K562 (cell line): ENCODE measurements at regions not wholly inside any gene's neighbourhood (a gene's known extent, or its start where the extent isn't known, plus 50 kb on each side); places are given as distances from the start of the nearest gene placed in this dataset.

Source experiments
- ATAC-seq: fragments of 200-7000 bp; cut with Tn5 transposase; 3 replicates; pipeline ENCODE4 v1.9.1; 2020; ENCODE audit warnings: moderate library complexity
- BruUV-seq: library from RNA; stranded (reverse); fragments of 400-500 nt; replicated peaks from 2 replicates; lab custom pipeline; 2021; lab: Mats Ljungman, UMichigan
- CTCF ChIA-PET: fragments of 300-600 bp; formaldehyde crosslinking; extraction: SDS; loops from one replicate; lab custom pipeline; 2021; ENCODE audit warnings: low intra/inter-chr PET ratio; lab: Yijun Ruan, JAX
- POLR2A ChIA-PET: fragments of 300-600, 350-650 bp; sonication (Branson Sonifier 250); formaldehyde crosslinking; extraction: SDS; loops from one replicate; lab custom pipeline; 2021; ENCODE audit warnings: antibody characterized with exemption, inconsistent platforms; lab: Yijun Ruan, JAX
- DNase-seq, 4 experiments: peaks; one replicate each; pipeline versions ENCODE4 v3.0.0 to v3.0.0-alpha.2; 2011 to 2018; ENCODE audit warnings: low spot score in 3 of 4, mixed read lengths in 3 of 4; ENCODE audit errors: extremely low read depth in 1 of 4
- FAIRE-seq: peaks from 2 replicates; lab custom pipeline; 2011; peaks lifted over from hg19 to GRCh38; lab: Jason Lieb, UNC
- H2AFZ ChIP-seq: 2 replicates; pipeline ENCODE4 v1.6.0; 2011; ENCODE audit warnings: low read depth, low read length, control low read depth, inconsistent platforms
- H3K27ac ChIP-seq: fragments of 200-600 bp; 3 replicates; pipeline ENCODE4 v1.8.0; 2011; ENCODE audit warnings: low read depth, mild to moderate bottlenecking, control low read depth, inconsistent platforms, low read length, moderate library complexity, mixed read lengths; ENCODE audit errors: extremely low read depth
- H3K27me3 ChIP-seq, 2 experiments: fragments of 300-600 bp in 1 of 2; 2 replicates in 1 of 2; 3 replicates in 1 of 2; pipeline versions ENCODE4 v1.6.0 to v1.8.0; 2011; ENCODE audit warnings: inconsistent platforms in 2 of 2, low read length in 2 of 2, mild to moderate bottlenecking in 1 of 2, mixed read lengths in 1 of 2, moderate library complexity in 1 of 2; ENCODE audit not compliant: control insufficient read depth in 2 of 2, insufficient read depth in 2 of 2
- H3K36me3 ChIP-seq: fragments of 300-600 bp; 3 replicates; pipeline ENCODE4 v1.8.0; 2011; ENCODE audit warnings: mild to moderate bottlenecking, low read length, inconsistent platforms; ENCODE audit not compliant: control insufficient read depth, insufficient read depth
- H3K4me1 ChIP-seq, 2 experiments: fragments of 200-600 bp in 1 of 2; replicated peaks in 1 of 2; 2 replicates in 1 of 2; 3 replicates in 1 of 2; pipeline versions ENCODE4 v1.5.1 to v1.8.0; 2011; ENCODE audit warnings: inconsistent platforms in 2 of 2, low read length in 2 of 2, mild to moderate bottlenecking in 1 of 2, mixed read lengths in 1 of 2, moderate library complexity in 1 of 2; ENCODE audit not compliant: control insufficient read depth in 2 of 2, insufficient read depth in 2 of 2
- H3K4me2 ChIP-seq: 2 replicates; pipeline ENCODE4 v1.6.1; 2011; ENCODE audit warnings: low read length, control low read depth, inconsistent platforms, mixed read lengths; ENCODE audit not compliant: insufficient read depth
- H3K4me3 ChIP-seq: fragments of 200-600 bp; sonication (generic), shearing (Covaris generic); 2 replicates; pipeline ENCODE4 v1.5.1; 2016; ENCODE audit warnings: control low read depth, inconsistent platforms
- H3K79me2 ChIP-seq: fragments of 200-600 bp; 3 replicates; pipeline ENCODE4 v1.8.0; 2011; ENCODE audit warnings: low read length, inconsistent platforms; ENCODE audit not compliant: control insufficient read depth, insufficient read depth
- H3K9ac ChIP-seq, 2 experiments: 2 replicates each; pipeline versions ENCODE4 v1.6.0 to v1.6.1; 2011; ENCODE audit warnings: low read depth in 2 of 2, low read length in 2 of 2, control low read depth in 1 of 2, inconsistent platforms in 1 of 2, mild to moderate bottlenecking in 1 of 2, mixed read lengths in 1 of 2; ENCODE audit not compliant: insufficient read depth in 1 of 2
- H3K9me1 ChIP-seq: one replicate; pipeline ENCODE4 v1.6.0; 2011; ENCODE audit warnings: inconsistent platforms, mild to moderate bottlenecking, low read length, moderate library complexity; ENCODE audit not compliant: control insufficient read depth, insufficient read depth
- H3K9me3 ChIP-seq: replicated peaks from 2 replicates; pipeline ENCODE4 v1.5.1; 2011; ENCODE audit warnings: low read depth, low read length, inconsistent platforms; ENCODE audit not compliant: control insufficient read depth, insufficient read depth
- H4K20me1 ChIP-seq: replicated peaks from 2 replicates; pipeline ENCODE4 v1.6.1; 2011; ENCODE audit warnings: low read length, inconsistent platforms, mixed read lengths; ENCODE audit not compliant: control insufficient read depth, insufficient read depth
- ARID3B ChIP-seq: fragments of 250-450 bp; sonication (Bioruptor Pico); IDR thresholded peaks from 2 replicates; pipeline ENCODE4 v1.4.0; 2020; ENCODE audit warnings: borderline replicate concordance
- CBX2 ChIP-seq: fragments of 200-600 bp; sonication (generic); IDR thresholded peaks from one replicate; pipeline ENCODE4 v1.6.1; 2012; ENCODE audit warnings: mild to moderate bottlenecking, low read length, inconsistent platforms; ENCODE audit not compliant: insufficient read depth, poor library complexity, severe bottlenecking
- CEBPG ChIP-seq, 3 experiments: fragments of 200-800 bp in 1 of 3; sonication (Bioruptor generic) in 1 of 3; sonication (generic) in 1 of 3; formaldehyde crosslinking in 1 of 3; IDR thresholded peaks in 2 of 3; conservative IDR thresholded peaks in 1 of 3; 2 replicates each; pipeline versions ENCODE4 v1.6.1 to v1.8.0; 2016 to 2022; ENCODE audit warnings: missing compliant biosample characterization in 2 of 3, missing genetic modification characterization in 2 of 3, mild to moderate bottlenecking in 1 of 3, missing genetic modification reagents in 1 of 3
- CREBBP ChIP-seq: IDR thresholded peaks from one replicate; pipeline ENCODE4 v1.6.1; 2012; ENCODE audit warnings: low read depth, mild to moderate bottlenecking, control low read depth, inconsistent platforms, low read length
- E2F6 ChIP-seq, 2 experiments: IDR thresholded peaks; 2 replicates each; pipeline ENCODE4 v1.6.1; 2011; ENCODE audit warnings: borderline replicate concordance in 1 of 2, control low read depth in 1 of 2, low read depth in 1 of 2, low read length in 1 of 2, mild to moderate bottlenecking in 1 of 2, mixed read lengths in 1 of 2, moderate library complexity in 1 of 2; ENCODE audit not compliant: insufficient read depth in 1 of 2, insufficient read length in 1 of 2, poor library complexity in 1 of 2, severe bottlenecking in 1 of 2; ENCODE audit errors: extremely low read depth in 1 of 2
- EHMT2 ChIP-seq: fragments of 450-650 bp; IDR thresholded peaks from 2 replicates; pipeline ENCODE4 v1.6.1; 2018; ENCODE audit warnings: antibody characterized with exemption
- ELK3 ChIP-seq: fragments of 450-650 bp; formaldehyde crosslinking; IDR thresholded peaks from 2 replicates; pipeline ENCODE4 v1.4.0; 2020; ENCODE audit warnings: mild to moderate bottlenecking
- HMG20A ChIP-seq: fragments of 450-650 bp; formaldehyde crosslinking; conservative IDR thresholded peaks from 2 replicates; pipeline ENCODE4 v1.4.0; 2020; ENCODE audit warnings: mild to moderate bottlenecking, mixed read lengths
- KLF1 ChIP-seq: fragments of 450-650 bp; IDR thresholded peaks from 2 replicates; pipeline ENCODE4 v1.6.1; 2016; ENCODE audit warnings: missing genetic modification characterization, missing compliant biosample characterization
- MEIS2 ChIP-seq: fragments of 450-650 bp; IDR thresholded peaks from 2 replicates; pipeline ENCODE4 v1.6.1; 2014; ENCODE audit warnings: mild to moderate bottlenecking; ENCODE audit not compliant: partially characterized antibody
- NFRKB ChIP-seq: fragments of 450-650 bp; IDR thresholded peaks from 2 replicates; pipeline ENCODE4 v1.6.1; 2016; ENCODE audit warnings: low read depth
- NONO ChIP-seq, 2 experiments: fragments of 200-400 bp in 1 of 2; fragments of 450-650 bp in 1 of 2; formaldehyde crosslinking in 1 of 2; IDR thresholded peaks; 2 replicates each; pipeline ENCODE4 v1.6.1; 2017; ENCODE audit warnings: low read depth in 2 of 2, mild to moderate bottlenecking in 2 of 2, moderate library complexity in 2 of 2, low read length in 1 of 2
- POLR3A ChIP-seq: IDR thresholded peaks from 2 replicates; pipeline ENCODE4 v1.6.1; 2011; ENCODE audit warnings: borderline replicate concordance, mild to moderate bottlenecking, moderate library complexity; ENCODE audit not compliant: insufficient read length, insufficient read depth; ENCODE audit errors: extremely low read depth
- RFX5 ChIP-seq: IDR thresholded peaks from 2 replicates; pipeline ENCODE4 v1.6.1; 2011; ENCODE audit warnings: low read depth, mild to moderate bottlenecking, improper control_type of control experiment, low read length
- RFX7 ChIP-seq: fragments of 250-450 bp; sonication (Bioruptor Pico); IDR thresholded peaks from 2 replicates; pipeline ENCODE4 v1.5.1; 2021; ENCODE audit warnings: mild to moderate bottlenecking
- SNIP1 ChIP-seq: fragments of 450-650 bp; IDR thresholded peaks from 2 replicates; pipeline ENCODE4 v1.7.1; 2017; ENCODE audit warnings: low read depth, mild to moderate bottlenecking
- ZFPM2 ChIP-seq: fragments of 250-450 bp; sonication (Bioruptor Pico); IDR thresholded peaks from 2 replicates; pipeline ENCODE4 v1.5.1; 2022; ENCODE audit warnings: mild to moderate bottlenecking
- ZNF143 ChIP-seq: sonication (generic); formaldehyde crosslinking; IDR thresholded peaks from 2 replicates; pipeline ENCODE4 v1.9.0; 2022; ENCODE audit warnings: mild to moderate bottlenecking, missing genetic modification reagents
- WGBS: fragments of 100-300 bp; shearing (Covaris generic); methylation state at CpG from one replicate; pipeline ENCODE4 v1.1.6; 2016; ENCODE audit warnings: low coverage, mixed read lengths; ENCODE audit not compliant: insufficient coverage; ENCODE audit errors: missing lambda C conversion rate; 5-methylcytosine and 5-hydroxymethylcytosine counted together
- in situ Hi-C: fragments of 300-500 bp; cut with MboI; formaldehyde crosslinking; loops from 4 replicates; pipeline ENCODE4 v1.15.0; 2018; ENCODE audit warnings: inconsistent platforms, mixed read lengths
- intact Hi-C: fragments of 100-400 bp; cut with micrococcal nuclease; formaldehyde crosslinking; loops from 2 replicates; pipeline ENCODE4 v1.14.2; 2022

- BruUV-seq, result no TSS peak
- 0% methylated on average over 1 of the region's 1 CpG for WGBS
- Histone ChIP-seq H3K4me1 (no peaks in the 10 kb centered on the region), H3K4me3 (no peak overlapping the region), H3K4me2 (no peak overlapping the region), H3K9me3 (no peaks in the 10 kb centered on the region; the same call in 1 of the 2 replicates), H3K36me3 (no peaks in the 10 kb centered on the region), H3K9me1 (no peaks in the 10 kb centered on the region), H2AFZ (no peak overlapping the region), H3K79me2 (no peaks in the 10 kb centered on the region), H4K20me1 (no peaks in the 10 kb centered on the region), H3K27me3 (no peaks in the 10 kb centered on the region)
- POLR2A ChIA-PET, result interaction anchor here (0.6 kb wide), 1 partner anchor 1425 kb away, joined by 3 read pairs; no protein-coding TSS in a partner anchor
- intact Hi-C loops, result no loop called here
- in situ Hi-C loops, result no loop called here
- DNase-seq (no peak), FAIRE-seq (no peak), ATAC-seq (no peak)
- CTCF ChIA-PET, result no interaction called here
- TF ChIP-seq KLF1 (tag) (no peak), ELK3 (CRISPR knock-in tag) (no peak), NONO (IDR thresholded peaks at IDR 0.05; ENCODE audit: low read depth in 2 of 2, low read length in 1 of 2) (no peak), ARID3B (CRISPR knock-in tag) (no peak), NFRKB (no peak), CREBBP (no peak), SNIP1 (no peak), RFX7 (CRISPR knock-in tag) (no peak), HMG20A (no peak), ZNF143 (CRISPR knock-in tag) (no peak), POLR3A (no peak), E2F6 (IDR thresholded peaks at IDR 0.05; ENCODE audit: borderline replicate concordance in 1 of 2, extremely low read depth in 1 of 2, insufficient read depth in 1 of 2, insufficient read length in 1 of 2, low read depth in 1 of 2, low read length in 1 of 2, poor library complexity in 1 of 2, severe bottlenecking in 1 of 2) (no peak), EHMT2 (no peak), ZFPM2 (CRISPR knock-in tag) (no peak), MEIS2 (no peak), CBX2 (no peak), CEBPG (CRISPR knock-in tag; IDR thresholded peaks at IDR 0.05) (no peak), CEBPG (tag; conservative IDR thresholded peaks at IDR 0.05 in 1 of 2, IDR thresholded peaks at IDR 0.05 in 1 of 2) (no peak), RFX5 (no peak)
- TF ChIP-seq, all 486 proteins: peak for 0
- no peak overlapping the region for H3K27ac ChIP-seq
- no peak overlapping the region for H3K9ac ChIP-seq
Observed at GRCh38 chr3:30355622-30356021, 250.8 kb upstream of the TGFBR2 start.
